SK-N-MC (cell line): ENCODE measurements at regions not wholly inside any gene's neighbourhood (a gene's known extent, or its start where the extent isn't known, plus 50 kb on each side); places are given as distances from the start of the nearest gene placed in this dataset.

ENCODE experiments used
- EZH2 ChIP-seq: fragments of 200-600 bp; sonication (generic); IDR thresholded peaks from one replicate; pipeline ENCODE4 v1.6.1; 2017; ENCODE audit warnings: antibody characterized with exemption
- FOXP2 ChIP-seq: optimal IDR thresholded peaks from 2 replicates; pipeline ENCODE3; 2011; ENCODE audit warnings: mild to moderate bottlenecking, moderate library complexity; ENCODE audit not compliant: insufficient read depth; ENCODE audit errors: extremely low read length, control extremely low read depth
- POLR2AphosphoS5 ChIP-seq: IDR thresholded peaks from 2 replicates; pipeline ENCODE4 v1.6.1; 2012; ENCODE audit warnings: mild to moderate bottlenecking, low read depth, low read length, borderline replicate concordance

DNA sequence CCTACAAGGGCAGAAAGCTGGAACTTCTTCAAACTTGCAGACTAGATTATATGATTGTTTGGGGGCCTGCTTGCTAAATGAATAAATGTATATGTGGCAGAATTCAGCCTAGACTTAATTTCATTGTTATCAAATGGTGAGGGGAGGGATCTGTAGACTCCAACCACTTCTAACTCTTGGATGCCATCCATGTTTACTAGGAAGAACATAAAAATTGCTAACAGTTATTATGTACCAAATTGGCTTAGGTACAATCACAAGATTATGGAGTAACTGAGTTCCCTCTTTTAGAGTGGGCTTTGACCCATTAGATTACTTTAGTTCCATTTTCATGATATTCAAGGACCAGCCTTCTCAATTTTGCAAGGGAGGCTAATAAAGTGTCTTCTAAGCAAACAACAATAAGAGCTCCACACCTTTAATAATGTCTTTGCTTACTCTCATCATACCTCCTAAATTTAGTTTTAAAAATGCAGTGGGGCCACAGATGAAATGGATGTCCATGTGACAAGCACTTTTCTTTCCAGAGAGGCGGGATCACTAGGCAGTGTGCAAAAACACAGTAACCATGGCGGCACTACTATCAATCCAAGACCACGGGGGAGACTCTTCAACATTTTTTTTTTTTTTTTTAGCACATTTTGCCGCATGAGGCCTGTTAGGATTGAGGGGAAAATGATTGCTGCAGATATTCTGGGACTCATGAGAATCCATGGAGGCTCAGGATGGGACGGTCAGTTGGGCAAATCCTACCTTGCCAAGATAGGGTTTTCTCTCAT, 217.6 kb upstream of the SPRED2 start:
- no peak for TF ChIP-seq EZH2
- no peak for TF ChIP-seq POLR2AphosphoS5
- TF ChIP-seq FOXP2: no peak
